ENCODE measurements at regions not wholly inside any gene's neighbourhood (a gene's known extent, or its start where the extent isn't known, plus 50 kb on each side); places are given as distances from the start of the nearest gene placed in this dataset.
A peak's percentile ranks its signal among the peaks of the same experiment; 100 is the strongest.
"Not testable (repeated sequence)": the region's sequence is repeated elsewhere in the genome, so short reads cannot be mapped to it uniquely, and the experiment has no call there.

GRCh38 chr7:131026297-131027000, 292.4 kb upstream of the KLF14 start:
- peak; percentile 57 for DNase-seq

- peak; percentile 72 for DNase-seq
Observed at GRCh38 chr7:131027287-131027773, 293.3 kb upstream of the KLF14 start.

GRCh38 chr7:131028295-131028694, 294.3 kb upstream of the KLF14 start:
- DNase-seq: no peak

GRCh38 chr7:131029002-131029401, 295.0 kb upstream of the KLF14 start:
- DNase-seq: no peak

- no peak for DNase-seq
Observed at GRCh38 chr7:131031099-131031868, 296.4 kb upstream of the MKLN1 start.

- no peak for DNase-seq
Observed at GRCh38 chr7:131032786-131033185, 294.9 kb upstream of the MKLN1 start.

- no peak for DNase-seq
Observed at GRCh38 chr7:131034166-131034881, 293.4 kb upstream of the MKLN1 start.

GRCh38 chr7:131035088-131035770, 292.4 kb upstream of the MKLN1 start:
- DNase-seq: no peak

GRCh38 chr7:131038153-131038552, 289.5 kb upstream of the MKLN1 start:
- DNase-seq: no peak

GRCh38 chr7:131039355-131039762, 288.3 kb upstream of the MKLN1 start:
- peak; percentile 31 for DNase-seq

- no peak for DNase-seq
Observed at GRCh38 chr7:131039836-131040235, 287.8 kb upstream of the MKLN1 start.

- peak; percentile 72 for DNase-seq
Observed at GRCh38 chr7:131040467-131040932, 287.2 kb upstream of the MKLN1 start.

GRCh38 chr7:131041012-131041695, 286.5 kb upstream of the MKLN1 start:
- DNase-seq: not testable (repeated sequence)

GRCh38 chr7:131042269-131043160, 285.2 kb upstream of the MKLN1 start:
- no peak for DNase-seq

- DNase-seq: no peak
Observed at GRCh38 chr7:131045526-131045925, 282.1 kb upstream of the MKLN1 start.

- no peak for DNase-seq
Observed at GRCh38 chr7:131046246-131046645, 281.4 kb upstream of the MKLN1 start.

GRCh38 chr7:131047651-131048304, 279.9 kb upstream of the MKLN1 start:
- peak; percentile 19 for DNase-seq

- no peak for DNase-seq
Observed at GRCh38 chr7:131051304-131051703, 276.4 kb upstream of the MKLN1 start.

GRCh38 chr7:131052285-131052904, 275.3 kb upstream of the MKLN1 start:
- DNase-seq: no peak

GRCh38 chr7:131056007-131056406, 271.7 kb upstream of the MKLN1 start:
- DNase-seq: no peak
